GM21786 (cell line): ENCODE measurements at regions not wholly inside any gene's neighbourhood (a gene's known extent, or its start where the extent isn't known, plus 50 kb on each side); places are given as distances from the start of the nearest gene placed in this dataset.
"Not testable (repeated sequence)": the region's sequence is repeated elsewhere in the genome, so short reads cannot be mapped to it uniquely, and the experiment has no call there.

Source experiments
- ATAC-seq: cut with Tn5 transposase; IDR thresholded peaks from one replicate; pipeline ENCODE4 v1.9.1; 2021; ENCODE audit not compliant: unreplicated experiment

GRCh38 chrX:3963980-3964379 is 250.5 kb upstream of the PRKX start:
- peak; percentile 67 for ATAC-seq

- ATAC-seq: peak; percentile 58
Measured at GRCh38 chrX:3962511-3963311, 249.3 kb upstream of the PRKX start.

GRCh38 chrX:3960952-3961351 is 247.5 kb upstream of the PRKX start:
- no peak for ATAC-seq

- ATAC-seq: no peak
Measured at GRCh38 chrX:3951859-3952258, 238.4 kb upstream of the PRKX start.

GRCh38 chrX:3950373-3950772 is 236.9 kb upstream of the PRKX start:
- no peak for ATAC-seq

GRCh38 chrX:3943965-3944364 is 230.5 kb upstream of the PRKX start:
- no peak for ATAC-seq

GRCh38 chrX:3940000-3940610 is 226.7 kb upstream of the PRKX start:
- ATAC-seq: no peak

GRCh38 chrX:3938587-3938986 is 225.1 kb upstream of the PRKX start:
- ATAC-seq: no peak

GRCh38 chrX:3935196-3935595 is 221.7 kb upstream of the PRKX start:
- not testable (repeated sequence) for ATAC-seq

- peak; percentile 97 for ATAC-seq
Measured at GRCh38 chrX:3920424-3921017, 207.1 kb upstream of the PRKX start.

GRCh38 chrX:3919668-3920423 is 206.4 kb upstream of the PRKX start:
- ATAC-seq: peak; percentile 34

- ATAC-seq: not testable (repeated sequence)
Measured at GRCh38 chrX:3914813-3915212, 201.4 kb upstream of the PRKX start.

GRCh38 chrX:3914059-3914458 is 200.6 kb upstream of the PRKX start:
- ATAC-seq: not testable (repeated sequence)

GRCh38 chrX:3911012-3911411 is 197.6 kb upstream of the PRKX start:
- ATAC-seq: not testable (repeated sequence)

GRCh38 chrX:3910611-3911010 is 197.2 kb upstream of the PRKX start:
- not testable (repeated sequence) for ATAC-seq

- ATAC-seq: not testable (repeated sequence)
Measured at GRCh38 chrX:3905522-3906258, 192.2 kb upstream of the PRKX start.

GRCh38 chrX:3902222-3902621 is 188.8 kb upstream of the PRKX start:
- ATAC-seq: not testable (repeated sequence)

GRCh38 chrX:3896755-3897154 is 183.3 kb upstream of the PRKX start:
- ATAC-seq: not testable (repeated sequence)

- not testable (repeated sequence) for ATAC-seq
Measured at GRCh38 chrX:3882553-3882920, 169.1 kb upstream of the PRKX start.

- ATAC-seq: peak; percentile 96
Measured at GRCh38 chrX:3881898-3882552, 168.6 kb upstream of the PRKX start.
